Stimulated activated CD8-positive, alpha-beta memory T cell treated with anti-CD3 and anti-CD28 coated beads, Interleukin-7, amount 100 ng/mL, for 48 hours (primary cell): ENCODE measurements at regions not wholly inside any gene's neighbourhood (a gene's known extent, or its start where the extent isn't known, plus 50 kb on each side); places are given as distances from the start of the nearest gene placed in this dataset.
"Not testable (repeated sequence)": the region's sequence is repeated elsewhere in the genome, so short reads cannot be mapped to it uniquely, and the experiment has no call there.

Experiments used
- DNase-seq, 2 donors: peaks; one replicate each; pipeline ENCODE4 v3.0.0-alpha.2; 2020; ENCODE audit warnings: low read depth in 1 of 2; ENCODE audit errors: extremely low read depth in 1 of 2

DNA sequence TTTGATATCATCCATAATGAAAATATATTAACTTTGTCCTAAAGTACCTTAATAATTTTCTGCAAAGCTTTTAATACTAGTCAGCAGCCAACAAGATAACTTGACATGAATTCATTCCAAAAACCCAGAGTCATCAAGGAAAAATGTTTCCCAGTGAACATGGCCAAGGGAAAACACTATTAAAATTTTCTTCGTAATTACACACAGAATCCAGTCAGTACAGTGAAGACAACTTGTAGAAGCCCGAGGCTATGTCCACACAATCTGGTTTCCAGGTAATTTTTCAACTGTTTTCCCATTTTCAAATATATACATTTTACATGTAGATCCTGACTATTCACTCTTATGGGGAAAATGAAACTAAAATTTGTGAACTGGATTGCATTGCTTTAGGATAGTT lies 600.9 kb downstream of the CDH8 start:
- no peak for DNase-seq

DNA sequence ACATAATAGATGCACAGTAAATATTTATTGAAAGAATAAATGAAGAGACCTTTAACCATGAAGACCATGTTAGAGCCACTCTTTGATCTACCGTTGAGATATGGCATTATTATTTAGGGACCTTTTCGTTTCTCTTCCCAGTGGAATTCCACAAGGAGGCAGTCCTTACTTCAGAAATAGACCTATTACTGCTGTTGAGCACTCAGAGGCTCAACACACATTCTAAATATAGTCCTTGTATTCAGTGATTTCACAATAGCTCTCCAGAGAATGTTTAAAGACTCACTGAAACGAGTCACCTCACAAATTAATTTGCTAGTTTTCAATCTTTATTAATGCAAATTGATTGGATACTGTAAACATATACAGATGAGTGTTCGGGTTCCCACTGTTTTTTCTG lies 603.8 kb downstream of the CDH8 start:
- DNase-seq = no peak

- DNase-seq = no peak
Observed at GRCh38 chr16:61421111-61421510, 615.1 kb downstream of the CDH8 start.

DNA sequence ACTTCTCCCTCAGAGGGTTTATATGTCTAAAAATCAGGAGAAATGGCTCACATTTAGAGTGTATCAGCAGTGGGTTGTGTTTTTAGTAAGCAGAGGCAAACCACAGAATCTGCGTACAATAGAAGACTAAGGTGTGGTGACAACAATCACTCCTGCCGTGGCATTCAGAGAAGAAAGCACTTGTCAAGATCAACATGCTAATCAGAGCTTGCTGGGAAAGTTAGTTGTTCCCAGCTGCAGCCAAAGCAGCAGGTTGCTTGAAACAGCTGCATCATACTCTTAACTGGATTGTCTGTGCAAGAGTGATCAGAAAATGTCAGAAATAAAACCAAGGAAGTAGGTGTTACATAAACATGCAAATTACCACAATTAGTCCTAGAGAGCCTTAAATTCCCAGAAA lies 616.4 kb downstream of the CDH8 start:
- no peak for DNase-seq

GRCh38 chr16:61418802-61419201 lies 617.4 kb downstream of the CDH8 start:
- not testable (repeated sequence) for DNase-seq

DNA sequence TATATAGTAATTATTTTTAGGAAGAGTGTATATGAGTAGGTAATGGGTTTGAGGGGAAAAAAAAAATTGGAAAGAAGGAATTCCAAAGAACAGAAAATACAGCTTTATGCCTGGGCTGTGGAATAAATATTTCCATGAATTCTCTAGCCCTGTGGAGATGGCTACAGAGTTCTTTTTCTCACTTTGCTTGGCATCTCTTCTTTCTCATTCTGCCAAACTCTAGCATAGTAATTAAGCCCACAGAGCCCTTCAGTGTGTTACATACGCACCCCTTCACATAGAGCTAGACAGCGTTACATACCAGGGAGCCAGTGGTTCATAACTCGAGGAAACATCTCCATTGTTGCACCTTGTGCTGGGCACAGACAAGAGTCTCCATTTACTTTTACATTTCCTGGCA lies 621.1 kb downstream of the CDH8 start:
- DNase-seq = no peak

DNA sequence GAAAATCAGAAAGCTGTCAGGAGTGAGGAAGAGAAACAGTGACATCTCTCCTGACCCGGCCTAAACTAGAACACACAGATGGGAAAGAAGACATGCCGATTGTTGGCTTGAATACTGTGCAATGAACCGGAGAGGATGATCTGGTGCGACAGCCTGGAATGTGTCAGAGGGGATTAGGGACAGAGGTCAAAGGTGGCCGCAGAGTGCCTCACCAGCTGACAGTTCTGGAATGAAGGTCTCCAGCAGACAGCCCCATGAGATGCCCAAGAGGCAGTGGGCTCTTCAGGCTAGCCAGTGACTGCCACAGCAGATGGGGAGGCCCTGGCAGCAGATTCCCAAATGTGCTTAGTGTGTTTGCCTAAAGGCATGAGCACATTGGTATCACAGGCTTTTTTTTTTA lies 623.2 kb downstream of the CDH8 start:
- no peak for DNase-seq

DNA sequence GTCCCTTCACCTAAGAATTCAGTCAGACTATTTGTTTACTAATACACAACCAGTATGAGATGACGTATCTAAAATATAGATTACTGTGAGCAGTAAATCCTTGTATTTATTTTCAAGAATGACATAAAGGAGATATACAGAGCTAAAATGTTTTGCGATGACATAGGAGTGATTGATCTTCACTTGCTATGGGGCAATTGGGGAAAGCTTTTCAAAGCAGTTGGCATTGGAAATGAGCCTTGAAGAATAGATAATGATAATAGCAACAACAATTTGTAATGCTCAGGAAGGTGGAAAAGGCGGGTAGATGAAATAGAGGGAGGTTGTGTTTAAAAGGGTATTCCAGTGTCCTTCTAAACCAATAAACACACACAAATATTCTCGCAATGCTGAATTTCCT lies 623.7 kb downstream of the CDH8 start:
- DNase-seq = no peak

- DNase-seq = no peak
Observed at GRCh38 chr16:61409604-61410003, 626.6 kb downstream of the CDH8 start.

GRCh38 chr16:61403386-61403785 lies 632.9 kb downstream of the CDH8 start:
- DNase-seq = no peak

GRCh38 chr16:61391896-61392295 lies 644.3 kb downstream of the CDH8 start:
- no peak for DNase-seq

DNA sequence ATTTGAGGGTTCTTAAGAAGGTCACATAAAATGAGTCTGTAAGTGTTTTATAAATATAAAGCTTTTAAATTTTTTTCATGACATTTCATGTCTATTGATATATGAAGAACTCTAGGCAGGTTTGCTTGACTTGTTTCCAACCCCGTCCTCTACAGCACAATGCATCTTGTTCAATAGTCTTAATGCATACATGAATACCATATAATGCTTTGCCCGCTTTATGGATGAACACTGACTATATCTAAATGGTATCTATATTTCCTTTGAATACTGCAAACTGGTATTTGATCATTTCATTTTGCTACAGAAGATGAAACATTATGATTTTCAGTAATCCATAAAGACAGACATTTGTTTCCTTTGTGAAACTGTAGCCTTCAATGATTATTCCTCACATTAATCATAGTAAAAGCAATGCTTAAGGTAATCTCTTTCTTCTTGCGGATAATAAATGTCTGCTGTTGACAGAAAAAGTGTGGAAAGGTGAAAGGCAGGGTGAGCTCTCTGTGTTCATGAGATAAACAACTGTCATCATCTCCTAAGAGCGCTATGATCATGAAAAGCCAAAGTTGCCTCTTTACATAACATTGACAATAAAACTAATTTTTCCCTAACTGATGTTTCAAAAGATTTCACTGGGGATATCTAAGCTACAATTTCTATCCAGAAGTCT lies 645.1 kb downstream of the CDH8 start:
- no peak for DNase-seq

DNA sequence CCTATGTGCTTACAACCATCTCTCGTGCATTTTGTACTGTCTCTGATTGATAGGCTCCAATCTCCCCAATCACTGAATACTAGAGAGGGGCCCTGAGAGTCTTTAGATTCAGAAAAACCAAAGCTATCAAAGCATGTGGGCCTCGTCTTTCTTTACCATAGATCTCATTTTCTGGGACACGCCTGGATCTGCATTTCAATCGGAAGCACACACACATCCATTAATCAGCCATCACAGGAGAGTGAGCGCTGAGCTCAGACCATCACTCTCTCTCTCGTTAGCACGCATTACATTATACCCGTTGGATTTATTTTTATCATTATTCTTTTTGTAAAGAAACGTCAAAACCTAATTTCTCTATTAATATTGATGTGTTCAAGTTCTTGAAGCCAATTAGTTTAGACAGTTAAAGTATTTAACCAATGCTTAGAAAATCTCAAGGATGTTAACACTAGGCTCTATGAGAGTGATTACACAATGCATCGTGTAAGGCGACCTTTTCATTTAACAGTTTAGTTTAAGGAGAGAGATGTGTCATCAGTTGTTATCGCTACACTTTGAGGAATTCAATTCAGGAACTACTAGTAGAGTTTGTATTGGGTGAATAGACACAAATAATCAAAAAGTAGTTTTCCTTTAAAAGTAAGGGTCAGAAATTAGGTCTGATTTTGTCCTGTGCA lies 650.7 kb downstream of the CDH8 start:
- DNase-seq = no peak

- no peak for DNase-seq
Observed at GRCh38 chr16:61382435-61382834, 653.8 kb downstream of the CDH8 start.

- DNase-seq = no peak
Observed at GRCh38 chr16:61379311-61379710, 656.9 kb downstream of the CDH8 start.

- DNase-seq = no peak
Observed at GRCh38 chr16:61374071-61374470, 662.2 kb downstream of the CDH8 start.

GRCh38 chr16:61371881-61372280 lies 664.4 kb downstream of the CDH8 start:
- DNase-seq = no peak

DNA sequence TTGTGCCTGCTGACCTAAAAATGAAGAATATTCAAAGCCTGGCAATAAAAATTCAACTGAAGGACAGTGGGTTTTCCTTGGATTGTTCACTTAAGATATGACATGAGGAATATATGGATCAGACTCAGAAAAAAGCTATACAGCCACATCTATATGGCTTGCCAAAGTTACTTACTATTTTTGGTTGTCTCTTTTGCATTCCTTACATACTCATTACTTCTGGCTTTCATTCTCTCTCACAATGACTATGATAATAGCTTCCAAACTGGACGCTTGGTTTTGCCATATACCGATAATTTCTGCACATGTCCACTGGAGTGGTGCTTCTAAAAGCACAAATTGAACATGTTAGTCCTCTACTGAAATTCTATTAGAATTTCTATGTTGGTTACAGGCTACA lies 664.9 kb downstream of the CDH8 start:
- DNase-seq = no peak

- no peak for DNase-seq
Observed at GRCh38 chr16:61370564-61370963, 665.7 kb downstream of the CDH8 start.

- no peak for DNase-seq
Observed at GRCh38 chr16:61366006-61366405, 670.2 kb downstream of the CDH8 start.

GRCh38 chr16:61364990-61365389 lies 671.2 kb downstream of the CDH8 start:
- DNase-seq = no peak

DNA sequence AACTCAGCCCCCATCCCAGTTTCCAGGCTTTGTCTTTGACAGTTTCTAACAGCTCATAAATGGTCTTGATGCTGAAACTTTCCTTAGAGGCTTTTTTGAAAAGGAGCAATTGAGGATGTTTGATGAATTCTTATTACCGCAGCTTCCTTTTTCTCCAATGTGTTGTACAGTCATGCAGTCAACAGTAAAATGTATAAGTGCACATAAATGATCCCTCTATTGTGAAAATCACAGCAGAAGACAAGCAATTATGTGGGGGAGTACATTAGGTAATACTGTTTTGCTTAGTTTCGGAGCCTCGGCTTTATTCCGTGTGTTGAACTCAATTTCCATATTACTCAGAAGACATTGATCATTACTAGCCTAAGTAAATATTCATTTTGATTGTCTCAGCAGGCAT lies 673.7 kb downstream of the CDH8 start:
- no peak for DNase-seq

- DNase-seq = no peak
Observed at GRCh38 chr16:61344791-61345190, 691.4 kb downstream of the CDH8 start.
